ENCODE measurements at regions not wholly inside any gene's neighbourhood (a gene's known extent, or its start where the extent isn't known, plus 50 kb on each side); places are given as distances from the start of the nearest gene placed in this dataset.
"Not testable (repeated sequence)": the region's sequence is repeated elsewhere in the genome, so short reads cannot be mapped to it uniquely, and the experiment has no call there.

DNA sequence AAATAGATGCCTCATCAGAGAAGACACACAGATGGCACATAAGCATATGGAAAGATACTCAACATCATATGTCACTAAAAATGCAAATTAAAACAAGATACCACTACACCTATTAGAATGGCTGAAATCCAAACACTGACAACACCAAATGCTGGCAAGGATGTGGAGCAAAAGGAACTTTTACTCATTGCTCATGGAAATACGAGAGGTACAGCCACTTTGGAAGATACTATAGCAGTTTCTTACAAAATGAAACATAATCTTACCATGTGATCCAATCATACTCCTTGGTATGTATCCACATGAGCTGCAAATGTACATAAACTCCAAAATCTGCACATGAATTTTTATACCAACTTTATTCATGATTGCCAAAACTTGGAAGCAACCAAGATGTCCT is 246.0 kb upstream of the ARHGAP42 start:
- 85% methylated on average over 1 of the region's 1 CpG for WGBS (ENCODE audit: low lambda C conversion rate, missing lambda C conversion rate)

GRCh38 chr11:100442017-100442416 is 245.1 kb upstream of the ARHGAP42 start:
- Histone ChIP-seq H3K4me3 (no peak overlapping the region), H3K4me1 (ENCODE audit: insufficient read depth) (no peaks in the 10 kb centered on the region), H3K9me2 (replicated peaks; ENCODE audit: insufficient read depth) (no peaks in the 10 kb centered on the region), H3K4me2 (no peak overlapping the region), H3K36me3 (replicated peaks; ENCODE audit: insufficient read depth, low read depth) (no peaks in the 10 kb centered on the region), H4K20me1 (ENCODE audit: insufficient read depth, poor library complexity, severe bottlenecking) (no peaks in the 10 kb centered on the region), H3K27ac (no peak overlapping the region), H3K9me3 (ENCODE audit: low read depth) (no peaks in the 10 kb centered on the region), H2AFZ (no peak overlapping the region), H3K79me2 (no peaks in the 10 kb centered on the region), H3K27me3 (no peaks in the 10 kb centered on the region)
- WGBS (ENCODE audit: low lambda C conversion rate, missing lambda C conversion rate), result 97% methylated on average over 3 of the region's 3 CpGs
- DNase-seq (ENCODE audit: low spot score), result no peak
- TF ChIP-seq CTCF (IDR thresholded peaks at IDR 0.05; ENCODE audit: poor library complexity) (no peak), EZH2phosphoT487 (IDR thresholded peaks at IDR 0.05; ENCODE audit: low read depth, severe bottlenecking, unreplicated experiment) (no peak), EZH2 (IDR thresholded peaks at IDR 0.05; ENCODE audit: borderline replicate concordance) (no peak)

More for the DNA sequence above, 246.0 kb upstream of the ARHGAP42 start:
- Histone ChIP-seq H3K9me2 (replicated peaks; ENCODE audit: insufficient read depth) (no peaks in the 10 kb centered on the region), H3K4me3 (no peak overlapping the region), H3K36me3 (replicated peaks; ENCODE audit: insufficient read depth, low read depth) (no peaks in the 10 kb centered on the region), H3K27me3 (no peaks in the 10 kb centered on the region), H3K4me2 (no peak overlapping the region), H3K9me3 (ENCODE audit: low read depth) (no peaks in the 10 kb centered on the region), H3K79me2 (no peaks in the 10 kb centered on the region), H4K20me1 (ENCODE audit: insufficient read depth, poor library complexity, severe bottlenecking) (no peaks in the 10 kb centered on the region), H3K27ac (no peak overlapping the region), H2AFZ (no peak overlapping the region), H3K4me1 (ENCODE audit: insufficient read depth) (no peaks in the 10 kb centered on the region)
- TF ChIP-seq EZH2phosphoT487 (IDR thresholded peaks at IDR 0.05; ENCODE audit: low read depth, severe bottlenecking, unreplicated experiment) (no peak), EZH2 (IDR thresholded peaks at IDR 0.05; ENCODE audit: borderline replicate concordance) (no peak), CTCF (IDR thresholded peaks at IDR 0.05; ENCODE audit: poor library complexity) (no peak)
- no peak for DNase-seq (ENCODE audit: low spot score)

DNA sequence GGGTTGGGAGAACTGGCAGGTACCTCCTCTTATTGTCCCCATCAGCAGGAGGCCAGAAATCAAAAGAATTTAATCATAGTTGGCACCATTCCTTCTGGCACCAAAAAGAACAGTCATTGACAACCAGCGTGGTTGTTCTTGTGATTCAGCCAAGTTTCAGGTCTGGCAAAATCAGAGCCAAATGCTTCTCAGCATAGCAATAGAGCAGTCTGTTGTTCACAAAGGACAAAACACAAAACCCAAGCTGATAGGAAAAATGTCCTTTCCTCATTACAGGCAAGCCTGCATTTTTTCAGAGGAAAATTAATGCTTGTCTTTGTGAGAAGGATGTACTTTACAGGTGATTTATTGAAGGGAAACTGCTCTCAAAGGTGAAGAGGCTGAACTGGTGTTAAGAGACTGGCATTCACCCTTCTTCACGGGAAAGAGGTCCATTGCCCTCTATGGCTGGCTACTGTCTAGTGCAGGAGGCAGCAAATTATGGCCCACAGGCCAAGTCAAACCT is 241.8 kb upstream of the ARHGAP42 start:
- H3K79me2 ChIP-seq, result no peaks in the 10 kb centered on the region
- H3K4me1 ChIP-seq (ENCODE audit: insufficient read depth), result no peaks in the 10 kb centered on the region
- H3K9me2 ChIP-seq (replicated peaks; ENCODE audit: insufficient read depth), result no peaks in the 10 kb centered on the region
- no peaks in the 10 kb centered on the region for H4K20me1 ChIP-seq (ENCODE audit: insufficient read depth, poor library complexity, severe bottlenecking)
- no peaks in the 10 kb centered on the region for H3K9me3 ChIP-seq (ENCODE audit: low read depth)
- 51% methylated on average over 2 of the region's 2 CpGs for WGBS (ENCODE audit: low lambda C conversion rate, missing lambda C conversion rate)
- no peaks in the 10 kb centered on the region for H3K27me3 ChIP-seq
- H2AFZ ChIP-seq, result no peak overlapping the region
- H3K4me2 ChIP-seq, result no peak overlapping the region
- no peaks in the 10 kb centered on the region for H3K36me3 ChIP-seq (replicated peaks; ENCODE audit: insufficient read depth, low read depth)
- H3K4me3 ChIP-seq, result no peak overlapping the region
- DNase-seq (ENCODE audit: low spot score), result no peak
- TF ChIP-seq EZH2phosphoT487 (IDR thresholded peaks at IDR 0.05; ENCODE audit: low read depth, severe bottlenecking, unreplicated experiment) (no peak), CTCF (IDR thresholded peaks at IDR 0.05; ENCODE audit: poor library complexity) (no peak), EZH2 (IDR thresholded peaks at IDR 0.05; ENCODE audit: borderline replicate concordance) (no peak)
- no peak overlapping the region for H3K27ac ChIP-seq

- not testable (repeated sequence) for H3K9me2 ChIP-seq (replicated peaks; ENCODE audit: insufficient read depth); H2AFZ ChIP-seq; H3K4me2 ChIP-seq; H3K27me3 ChIP-seq; H3K4me3 ChIP-seq; H3K27ac ChIP-seq; DNase-seq (ENCODE audit: low spot score); H3K79me2 ChIP-seq; H3K36me3 ChIP-seq (replicated peaks; ENCODE audit: insufficient read depth, low read depth); H3K4me1 ChIP-seq (ENCODE audit: insufficient read depth); H3K9me3 ChIP-seq (ENCODE audit: low read depth); H4K20me1 ChIP-seq (ENCODE audit: insufficient read depth, poor library complexity, severe bottlenecking)
- WGBS (ENCODE audit: low lambda C conversion rate, missing lambda C conversion rate), result 94% methylated on average over 22 of the region's 26 CpGs
Observed at GRCh38 chr11:100451801-100452460, 235.2 kb upstream of the ARHGAP42 start.

Measured in hepatocyte (in vitro differentiated cells).